GM12892 (cell line): ENCODE measurements at regions not wholly inside any gene's neighbourhood (a gene's known extent, or its start where the extent isn't known, plus 50 kb on each side); places are given as distances from the start of the nearest gene placed in this dataset.

Source experiments
- DNase-seq: peaks from one replicate; pipeline ENCODE4 v3.0.0; 2011; ENCODE audit not compliant: insufficient read length
- FAIRE-seq: peaks from 2 replicates; lab custom pipeline; 2011; peaks lifted over from hg19 to GRCh38; lab: Jason Lieb, UNC
- POLR2A ChIP-seq: IDR thresholded peaks from 2 replicates; pipeline ENCODE4 v1.6.1; 2011; ENCODE audit warnings: low read depth, low read length, control low read depth
- POLR2AphosphoS5 ChIP-seq: IDR thresholded peaks from 2 replicates; pipeline ENCODE4 v1.6.1; 2011; ENCODE audit warnings: low read depth, low read length, control low read depth
- TAF1 ChIP-seq: IDR thresholded peaks from 2 replicates; pipeline ENCODE4 v1.6.1; 2011; ENCODE audit warnings: low read depth, mild to moderate bottlenecking, control low read depth, low read length, borderline replicate concordance

DNA sequence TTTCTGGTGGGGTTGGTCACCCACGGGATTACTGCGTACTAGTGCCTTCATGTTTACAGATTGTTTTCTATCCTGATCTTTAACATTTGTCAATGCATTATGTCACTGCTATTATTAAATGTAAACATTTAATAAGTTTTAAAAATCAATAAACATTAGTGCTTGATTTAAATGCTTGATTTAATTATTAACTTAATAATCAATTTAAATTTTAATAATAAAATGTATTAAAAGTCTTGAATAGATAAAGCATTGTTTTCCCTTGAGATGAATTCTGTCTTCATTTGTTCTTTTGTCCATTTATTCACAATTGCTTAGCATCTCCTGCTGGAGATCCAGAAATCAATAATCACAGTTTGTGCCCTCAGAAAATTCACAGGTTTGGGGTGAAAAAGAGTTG lies 201.8 kb upstream of the HDAC9 start:
- no peak for DNase-seq
- no peak for FAIRE-seq
- no peak for TF ChIP-seq TAF1
- no peak for TF ChIP-seq POLR2AphosphoS5

DNA sequence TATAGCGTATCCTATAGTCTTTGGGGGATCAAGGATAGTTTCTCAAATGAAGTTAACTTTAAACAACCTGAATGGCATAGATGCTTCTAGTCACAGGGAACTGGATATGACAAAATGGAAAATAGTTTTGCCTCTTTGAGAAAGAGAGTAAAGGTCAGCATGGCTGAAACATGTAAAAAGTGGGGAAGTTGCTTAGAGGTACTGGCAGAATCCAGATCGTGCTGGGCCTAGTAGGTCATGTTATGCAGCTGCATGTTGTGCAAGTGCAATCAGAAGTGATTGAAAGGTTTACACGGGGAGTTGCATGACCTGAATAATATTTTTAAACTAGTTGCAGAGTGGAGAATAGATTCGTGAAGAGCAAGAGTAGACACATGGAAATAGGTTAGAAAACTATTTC lies 201.1 kb upstream of the HDAC9 start:
- no peak for DNase-seq
- no peak for FAIRE-seq
- TF ChIP-seq POLR2AphosphoS5 (no peak), TAF1 (no peak), POLR2A (no peak)

DNA sequence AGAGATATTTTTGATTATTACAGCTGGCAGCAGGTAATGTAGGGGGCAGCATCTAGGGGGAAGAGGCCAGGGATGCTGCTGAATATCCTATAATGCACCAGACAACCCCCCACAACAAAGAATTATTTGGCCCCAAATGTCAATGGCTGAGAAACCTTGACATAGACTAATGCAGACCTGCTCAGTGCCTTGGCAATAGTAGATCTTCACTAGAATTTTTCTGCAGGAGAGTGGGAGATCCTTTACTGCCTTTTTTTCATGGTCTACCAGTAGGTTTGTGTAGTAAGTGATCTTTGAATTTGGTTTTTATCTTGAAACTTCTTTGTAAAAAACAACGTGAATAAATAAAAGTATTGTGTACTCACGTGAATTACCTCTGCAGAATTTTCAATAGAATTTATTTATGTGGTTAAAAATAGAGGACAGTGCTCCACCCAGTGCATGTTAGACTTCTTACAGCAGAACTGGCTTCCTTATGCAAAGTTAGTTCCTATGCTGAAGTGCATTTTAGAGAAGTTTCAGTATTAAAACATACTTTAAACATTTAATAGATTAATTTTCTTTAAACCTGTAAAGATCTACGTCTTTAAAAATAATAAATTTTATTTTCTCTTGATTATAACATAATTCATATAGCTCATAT lies 199.6 kb upstream of the HDAC9 start:
- TF ChIP-seq POLR2A = no peak
- TF ChIP-seq TAF1 = no peak
- no peak for TF ChIP-seq POLR2AphosphoS5
- DNase-seq (no peak), FAIRE-seq (no peak)

DNA sequence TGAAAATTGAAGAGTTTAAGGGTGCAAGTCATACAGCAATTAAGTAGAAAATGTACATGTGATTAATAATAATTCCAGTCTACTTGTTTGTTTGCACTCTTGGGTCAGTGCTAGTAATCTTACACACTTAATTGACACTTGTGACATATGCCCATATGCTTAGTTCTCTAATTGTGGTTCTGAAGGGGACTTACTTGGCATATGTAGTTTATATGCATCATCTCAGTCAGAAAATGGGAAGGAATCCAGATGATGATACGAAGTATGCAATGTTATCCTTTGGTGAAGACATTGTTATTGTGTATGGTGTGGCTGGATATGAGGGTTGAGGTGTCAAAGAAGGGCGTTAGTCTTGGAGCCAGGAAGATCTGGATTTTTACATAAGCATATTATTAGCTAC lies 193.5 kb upstream of the HDAC9 start:
- TF ChIP-seq POLR2A (no peak), POLR2AphosphoS5 (no peak), TAF1 (no peak)
- FAIRE-seq = no peak

DNA sequence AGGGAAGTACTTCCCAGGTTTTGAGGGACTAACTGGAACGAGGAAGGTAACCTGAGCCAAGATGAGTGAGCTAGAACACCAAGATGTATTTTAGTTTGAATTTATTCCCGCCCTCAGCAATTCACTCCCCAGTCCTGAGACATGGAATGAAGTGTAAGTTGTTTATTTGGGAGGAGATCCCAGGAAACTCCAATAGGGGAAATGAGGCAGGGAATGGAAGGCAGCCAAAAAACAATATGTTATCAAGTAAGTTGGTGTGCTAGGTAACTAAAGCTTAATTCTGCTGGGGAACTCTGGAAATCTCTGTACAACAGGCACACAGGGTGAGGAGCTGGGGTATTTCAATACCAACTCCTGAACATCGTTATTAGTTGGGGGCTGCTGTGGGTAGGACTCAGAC lies 189.7 kb upstream of the HDAC9 start:
- DNase-seq (no peak), FAIRE-seq (no peak)
- TF ChIP-seq POLR2AphosphoS5 = no peak
- no peak for TF ChIP-seq POLR2A
- TF ChIP-seq TAF1 = no peak

More for the DNA sequence above, 193.5 kb upstream of the HDAC9 start:
- DNase-seq = no peak

DNA sequence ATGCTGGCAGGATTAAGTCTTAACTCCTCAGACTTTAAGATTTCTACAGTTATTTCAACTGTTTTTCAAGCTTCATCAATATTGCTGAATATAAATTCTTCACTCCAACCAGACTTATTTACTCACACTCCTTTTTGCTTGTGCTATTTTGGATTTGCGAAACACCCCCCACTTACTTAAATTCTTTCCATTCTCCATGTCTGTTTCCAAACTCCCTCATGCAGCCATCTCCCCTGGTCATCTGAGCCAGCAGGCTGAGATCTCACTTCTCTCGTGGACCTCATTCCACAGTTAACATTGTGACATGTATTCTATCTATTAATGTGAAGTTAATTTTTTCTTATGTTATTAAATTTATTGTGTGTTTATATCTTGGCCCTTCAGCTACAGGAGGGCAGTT lies 188.9 kb upstream of the HDAC9 start:
- TF ChIP-seq POLR2AphosphoS5 (no peak), TAF1 (no peak), POLR2A (no peak)

DNA sequence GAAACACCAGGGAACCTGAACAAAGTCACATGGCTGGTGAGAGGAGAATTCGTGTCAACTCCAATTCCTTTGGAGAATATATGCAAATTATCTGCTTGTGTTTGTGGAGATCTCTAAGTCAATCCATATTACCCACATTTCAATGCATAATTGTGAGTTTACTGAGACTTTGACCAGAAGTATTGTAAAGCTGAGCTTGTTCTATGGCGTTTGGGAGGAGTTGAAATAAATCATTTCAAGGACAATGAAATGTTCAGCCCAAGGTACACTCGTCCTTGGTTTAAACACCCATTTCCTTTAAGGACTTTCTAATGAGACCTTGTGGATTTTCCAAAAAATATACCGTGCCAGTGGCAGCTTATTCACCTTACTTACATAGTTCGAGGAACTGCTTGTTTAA lies 186.6 kb upstream of the HDAC9 start:
- no peak for FAIRE-seq
- no peak for TF ChIP-seq POLR2AphosphoS5
- TF ChIP-seq TAF1 = no peak
- no peak for TF ChIP-seq POLR2A
- no peak for DNase-seq

More for the DNA sequence above, 188.9 kb upstream of the HDAC9 start:
- DNase-seq (no peak), FAIRE-seq (no peak)

DNA sequence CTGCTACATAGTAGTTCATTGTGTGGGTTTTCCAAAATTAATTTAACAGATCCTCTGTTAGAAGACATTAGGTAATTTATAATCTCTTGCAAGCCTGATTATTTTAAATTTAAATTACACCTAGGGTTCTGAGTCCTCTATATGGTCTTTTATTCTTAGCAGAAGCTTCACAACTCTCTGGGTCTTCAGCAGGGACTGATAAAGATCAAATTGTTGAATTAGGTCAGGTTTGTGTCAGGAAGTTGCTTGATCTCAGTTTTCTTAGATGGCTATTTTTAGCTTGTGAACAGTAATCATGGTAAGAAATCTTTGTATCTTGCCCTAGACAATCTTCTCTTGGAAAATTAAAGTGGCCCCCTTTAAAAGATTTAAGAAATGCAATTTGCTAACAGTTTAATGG lies 183.1 kb upstream of the HDAC9 start:
- no peak for DNase-seq
- no peak for FAIRE-seq
- TF ChIP-seq POLR2AphosphoS5 (no peak), POLR2A (no peak), TAF1 (no peak)

DNA sequence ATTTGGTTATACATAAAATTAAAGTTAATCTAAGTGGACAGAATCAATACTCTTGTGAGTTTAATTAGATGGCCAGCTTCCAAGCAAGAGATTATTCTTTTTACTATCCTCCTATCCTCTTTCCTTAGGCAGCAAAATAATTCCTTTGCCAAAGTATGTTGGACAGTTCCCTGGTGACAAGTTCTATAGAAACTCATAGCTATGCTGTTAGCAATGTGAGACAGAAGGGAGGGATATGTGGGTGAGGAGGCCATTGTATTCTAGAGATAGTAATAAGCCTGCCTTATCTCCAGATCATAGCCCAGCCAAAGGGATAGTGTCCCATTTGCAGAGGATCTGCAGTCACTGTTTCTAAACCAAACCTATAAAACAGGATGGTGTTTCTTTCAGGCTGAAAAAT lies 181.6 kb upstream of the HDAC9 start:
- no peak for FAIRE-seq

DNA sequence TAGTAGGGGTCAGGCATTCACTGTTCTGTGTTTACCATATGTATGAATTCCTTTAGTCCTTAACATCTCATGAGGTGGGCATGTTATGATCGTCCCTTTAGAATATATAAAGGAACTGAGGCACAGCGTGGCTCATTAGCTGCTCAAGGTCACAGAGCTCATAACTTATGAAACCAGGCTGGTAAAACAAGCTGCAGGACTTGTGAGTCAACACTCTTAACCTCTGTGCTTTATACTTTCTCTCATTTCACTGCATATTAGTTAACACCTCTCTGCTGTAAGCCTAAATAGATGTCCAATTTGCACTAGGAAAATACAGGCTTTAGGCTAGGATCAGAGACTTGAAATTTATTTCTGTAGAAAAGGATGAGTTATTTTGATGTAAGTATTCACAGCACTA lies 180.3 kb upstream of the HDAC9 start:
- no peak for FAIRE-seq
- no peak for TF ChIP-seq POLR2A
- no peak for TF ChIP-seq POLR2AphosphoS5
- TF ChIP-seq TAF1 = no peak
- DNase-seq = no peak

More for the DNA sequence above, 181.6 kb upstream of the HDAC9 start:
- no peak for DNase-seq
- TF ChIP-seq TAF1 (no peak), POLR2AphosphoS5 (no peak), POLR2A (no peak)

DNA sequence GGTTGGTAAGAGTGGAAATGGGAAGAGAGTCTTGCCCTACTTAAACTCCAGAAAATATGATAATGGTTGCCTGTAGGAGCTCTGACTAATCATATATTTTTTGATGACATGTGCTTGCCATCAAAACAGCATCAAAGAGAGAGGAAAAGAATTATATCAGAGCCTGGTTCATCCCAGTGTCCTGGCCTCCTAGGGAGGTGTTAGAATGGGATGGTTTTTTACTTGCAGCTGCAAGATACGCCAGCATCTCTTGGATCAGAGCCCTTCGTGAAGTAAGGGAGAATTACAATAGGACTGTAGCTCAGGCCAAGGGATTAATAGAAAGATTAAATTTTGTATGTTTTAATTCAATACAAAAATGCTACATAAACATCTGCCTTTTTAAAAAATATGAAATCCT lies 177.6 kb upstream of the HDAC9 start:
- TF ChIP-seq POLR2A (no peak), POLR2AphosphoS5 (no peak), TAF1 (no peak)
- FAIRE-seq (no peak), DNase-seq (no peak)

DNA sequence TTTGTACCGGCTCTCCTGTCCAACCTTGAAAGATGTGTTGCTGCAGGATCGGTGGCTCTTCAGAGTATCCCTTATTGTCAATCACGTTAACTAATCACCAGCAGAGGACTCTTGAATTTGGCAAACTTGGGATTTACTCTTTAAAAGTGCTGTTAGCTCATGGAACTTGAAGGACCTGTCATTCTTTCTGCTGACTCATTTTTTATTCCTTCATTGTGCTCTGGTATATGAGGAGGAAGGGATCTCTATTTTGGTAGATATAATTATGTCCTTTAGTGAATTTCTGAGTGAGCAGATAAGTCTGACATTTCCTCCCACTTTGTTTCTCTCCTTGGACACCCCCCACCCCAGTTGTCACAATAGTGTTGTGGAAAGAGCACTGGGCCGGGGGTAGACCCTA lies 175.1 kb upstream of the HDAC9 start:
- TF ChIP-seq POLR2AphosphoS5 (no peak), TAF1 (no peak)
- no peak for DNase-seq
- no peak for FAIRE-seq

DNA sequence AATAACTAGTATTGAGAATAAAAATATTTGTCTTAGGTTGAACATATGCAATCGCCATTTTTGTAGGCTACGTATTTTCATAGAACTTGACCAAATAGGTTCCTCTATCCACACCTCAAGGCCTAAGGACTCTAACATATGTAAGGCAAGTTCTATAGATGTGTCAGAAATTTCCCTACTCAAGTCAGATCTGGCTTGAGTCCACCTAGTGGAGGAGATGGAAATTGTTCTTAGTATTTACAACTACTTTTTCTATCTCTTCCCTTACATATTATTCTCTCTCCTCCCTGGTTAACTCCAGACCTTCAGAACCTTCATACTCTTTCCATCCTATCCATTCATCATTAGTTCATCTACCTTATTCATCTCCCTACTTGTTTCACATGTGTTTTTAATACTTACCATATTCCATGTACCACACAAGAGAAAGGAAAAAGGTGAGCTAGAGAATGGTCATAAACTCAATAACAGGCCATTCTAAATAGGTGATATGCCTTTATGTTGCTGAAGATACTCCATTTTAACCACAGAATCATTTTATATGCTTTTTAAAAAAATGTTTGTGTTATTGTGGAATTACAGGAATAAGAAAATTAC lies 174.5 kb upstream of the HDAC9 start:
- TF ChIP-seq POLR2A (no peak), POLR2AphosphoS5 (no peak)
- peak; percentile 85 for FAIRE-seq
- DNase-seq = no peak
